ENCODE measurements at regions not wholly inside any gene's neighbourhood (a gene's known extent, or its start where the extent isn't known, plus 50 kb on each side); places are given as distances from the start of the nearest gene placed in this dataset.

- TF ChIP-seq EZH2 (IDR thresholded peaks at IDR 0.05; ENCODE audit: borderline replicate concordance, low read depth, low read length, severe bottlenecking) (no peak), POLR2A (IDR thresholded peaks at IDR 0.05; ENCODE audit: low read depth, low read length) (no peak), FOS (IDR thresholded peaks at IDR 0.05; ENCODE audit: borderline replicate concordance, insufficient read depth, low read length) (no peak), MYC (IDR thresholded peaks at IDR 0.05; ENCODE audit: low read depth, low read length) (no peak), POLR2AphosphoS5 (IDR thresholded peaks at IDR 0.05; ENCODE audit: insufficient read depth, low read depth, low read length) (no peak), GATA2 (IDR thresholded peaks at IDR 0.05; ENCODE audit: insufficient read depth, insufficient read length, low read depth, low read length) (no peak), CTCF (IDR thresholded peaks at IDR 0.05; ENCODE audit: extremely low read depth in 1 of 2, insufficient read depth in 1 of 2, low read depth in 1 of 2, low read length in 2 of 2) (no peak), JUN (IDR thresholded peaks at IDR 0.05; ENCODE audit: borderline replicate concordance, insufficient read depth, insufficient read length, low read depth) (no peak)
- TF ChIP-seq, protein P1, sequence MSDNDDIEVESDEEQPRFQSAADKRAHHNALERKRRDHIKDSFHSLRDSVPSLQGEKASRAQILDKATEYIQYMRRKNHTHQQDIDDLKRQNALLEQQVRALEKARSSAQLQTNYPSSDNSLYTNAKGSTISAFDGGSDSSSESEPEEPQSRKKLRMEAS (IDR thresholded peaks at IDR 0.05; ENCODE audit: insufficient read depth, insufficient read length) = no peak
- Histone ChIP-seq H3K27ac (ENCODE audit: insufficient read depth, low read depth, low read length) (no peak overlapping the region), H3K36me3 (ENCODE audit: control insufficient read depth in 2 of 2, extremely low read depth in 1 of 2, insufficient read depth in 2 of 2, low read length in 2 of 2) (no peaks in the 10 kb centered on the region), H3K4me1 (ENCODE audit: control insufficient read depth, extremely low read depth, insufficient read depth, low read length) (no peaks in the 10 kb centered on the region), H3K9me3 (replicated peaks; ENCODE audit: control insufficient read depth, insufficient read depth, low read length) (no peaks in the 10 kb centered on the region), H3K27me3 (ENCODE audit: control insufficient read depth in 2 of 2, insufficient read depth in 2 of 2, low read length in 2 of 2) (peaks cover 5 to 7% of the 10 kb centered on the region in 2 experiments), H3K4me3 (replicated peaks in 1 of 3; ENCODE audit: insufficient read depth in 1 of 3, low read depth in 1 of 3, low read length in 3 of 3) (no peak overlapping the region), H4K20me1 (replicated peaks; ENCODE audit: control insufficient read depth, extremely low read depth, insufficient read depth, low read length) (no peaks in the 10 kb centered on the region), H3K79me2 (ENCODE audit: control insufficient read depth, insufficient read depth, low read length) (no peaks in the 10 kb centered on the region), H3K4me2 (ENCODE audit: insufficient read depth, low read length) (no peak overlapping the region), H3K9me1 (replicated peaks; ENCODE audit: control insufficient read depth, extremely low read depth, insufficient read depth, low read length) (no peaks in the 10 kb centered on the region), H2AFZ (ENCODE audit: low read depth, low read length) (no peak overlapping the region), H3K9ac (replicated peaks; ENCODE audit: extremely low read depth, insufficient read depth, low read length) (no peak overlapping the region)
- dilution Hi-C loops (cut with MboI; ENCODE audit: extremely low pct_ligation_motif_present, low sequenced_read_pairs) (no loop called here), intact Hi-C loops (cut with micrococcal nuclease) (no loop called here)
- DNase-seq (ENCODE audit: low read depth, low spot score) (no peak), FAIRE-seq (no peak)
- POLR2A ChIA-PET = no interaction called here
- BruUV-seq (replicated peaks) = no TSS peak
- CTCF ChIA-PET = interaction anchor here (0.8 to 4.6 kb wide), 2 partner anchors 22 to 595 kb away, joined by 3 to 93 read pairs; no protein-coding TSS in a partner anchor
Measured at GRCh38 chr4:85151371-85151770, 184.9 kb upstream of the WDFY3 start.
